ENCODE measurements at regions not wholly inside any gene's neighbourhood (a gene's known extent, or its start where the extent isn't known, plus 50 kb on each side); places are given as distances from the start of the nearest gene placed in this dataset.
A peak's percentile ranks its signal among the peaks of the same experiment; 100 is the strongest.

DNA sequence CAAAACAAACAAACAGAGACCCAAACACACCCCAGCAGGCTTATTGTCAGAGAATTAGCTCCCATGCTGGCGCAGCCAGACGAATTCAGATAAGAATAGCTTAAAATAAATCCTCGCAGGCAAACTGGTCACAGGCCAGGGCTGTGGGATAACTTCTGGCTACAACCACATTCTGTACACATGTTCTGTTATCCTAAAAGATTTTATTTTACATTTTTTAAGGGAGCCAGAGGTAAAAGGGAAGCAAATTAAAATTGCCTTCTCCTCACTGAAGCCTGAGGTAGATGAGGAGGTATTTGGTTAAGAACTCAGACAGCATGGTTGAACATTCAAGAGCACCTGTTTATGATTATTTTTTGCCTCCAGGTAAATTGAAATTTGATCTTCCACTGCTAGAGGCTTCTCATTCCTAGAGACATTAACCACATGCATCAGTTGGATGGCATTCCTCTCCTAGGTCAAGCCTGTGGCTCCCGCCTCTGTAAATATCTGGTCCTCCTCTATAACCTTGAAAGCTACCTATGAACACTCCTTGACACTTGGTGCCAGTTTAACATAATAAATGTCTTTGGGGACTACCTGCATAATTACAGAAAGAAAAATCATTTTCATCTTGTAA, 190.3 kb downstream of the SATB1 start:
- 63% methylated on average over 4 of the region's 4 CpGs for WGBS (ENCODE audit: missing lambda C conversion rate)
- POLR2A ChIA-PET, result no interaction called here
- Histone ChIP-seq H3K27ac (no peak overlapping the region), H3K9me3 (no peaks in the 10 kb centered on the region), H3K4me3 (no peak overlapping the region), H3K4me2 (no peak overlapping the region), H3K4me1 (no peaks in the 10 kb centered on the region)
- DNase-seq (ENCODE audit: low read depth in 1 of 2, low spot score in 1 of 2) (no peak), FAIRE-seq (no peak), ATAC-seq (no peak)
- TF ChIP-seq ESRRA (IDR thresholded peaks at IDR 0.05; ENCODE audit: borderline replicate concordance, low read length) (no peak), NPAS2 (CRISPR knock-in tag; IDR thresholded peaks at IDR 0.05; ENCODE audit: borderline replicate concordance) (no peak), TFCP2L1 (CRISPR knock-in tag; IDR thresholded peaks at IDR 0.05) (no peak), JUN (IDR thresholded peaks at IDR 0.05) (no peak), RARB (CRISPR knock-in tag; IDR thresholded peaks at IDR 0.05) (no peak), FOSL2 (IDR thresholded peaks at IDR 0.05) (no peak), FOSL2 (CRISPR knock-in tag; IDR thresholded peaks at IDR 0.05) (no peak), ZNF302 (CRISPR knock-in tag; IDR thresholded peaks at IDR 0.05) (no peak), TP53 (CRISPR knock-in tag; IDR thresholded peaks at IDR 0.05) (no peak), RFX5 (IDR thresholded peaks at IDR 0.05) (no peak), HEYL (CRISPR knock-in tag; IDR thresholded peaks at IDR 0.05) (no peak), EHMT2 (IDR thresholded peaks at IDR 0.05; ENCODE audit: low read depth) (no peak)
- TF ChIP-seq, protein P1, sequence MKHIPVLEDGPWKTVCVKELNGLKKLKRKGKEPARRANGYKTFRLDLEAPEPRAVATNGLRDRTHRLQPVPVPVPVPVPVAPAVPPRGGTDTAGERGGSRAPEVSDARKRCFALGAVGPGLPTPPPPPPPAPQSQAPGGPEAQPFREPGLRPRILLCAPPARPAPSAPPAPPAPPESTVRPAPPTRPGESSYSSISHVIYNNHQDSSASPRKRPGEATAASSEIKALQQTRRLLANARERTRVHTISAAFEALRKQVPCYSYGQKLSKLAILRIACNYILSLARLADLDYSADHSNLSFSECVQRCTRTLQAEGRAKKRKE (CRISPR knock-in tag; IDR thresholded peaks at IDR 0.05; ENCODE audit: low read depth), result no peak
- TF ChIP-seq, protein P2, sequence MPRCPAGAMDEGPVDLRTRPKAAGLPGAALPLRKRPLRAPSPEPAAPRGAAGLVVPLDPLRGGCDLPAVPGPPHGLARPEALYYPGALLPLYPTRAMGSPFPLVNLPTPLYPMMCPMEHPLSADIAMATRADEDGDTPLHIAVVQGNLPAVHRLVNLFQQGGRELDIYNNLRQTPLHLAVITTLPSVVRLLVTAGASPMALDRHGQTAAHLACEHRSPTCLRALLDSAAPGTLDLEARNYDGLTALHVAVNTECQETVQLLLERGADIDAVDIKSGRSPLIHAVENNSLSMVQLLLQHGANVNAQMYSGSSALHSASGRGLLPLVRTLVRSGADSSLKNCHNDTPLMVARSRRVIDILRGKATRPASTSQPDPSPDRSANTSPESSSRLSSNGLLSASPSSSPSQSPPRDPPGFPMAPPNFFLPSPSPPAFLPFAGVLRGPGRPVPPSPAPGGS (IDR thresholded peaks at IDR 0.05), result no peak
- TF ChIP-seq, protein P3, sequence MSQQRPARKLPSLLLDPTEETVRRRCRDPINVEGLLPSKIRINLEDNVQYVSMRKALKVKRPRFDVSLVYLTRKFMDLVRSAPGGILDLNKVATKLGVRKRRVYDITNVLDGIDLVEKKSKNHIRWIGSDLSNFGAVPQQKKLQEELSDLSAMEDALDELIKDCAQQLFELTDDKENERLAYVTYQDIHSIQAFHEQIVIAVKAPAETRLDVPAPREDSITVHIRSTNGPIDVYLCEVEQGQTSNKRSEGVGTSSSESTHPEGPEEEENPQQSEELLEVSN (IDR thresholded peaks at IDR 0.05; ENCODE audit: borderline replicate concordance, low read depth), result no peak
- TF ChIP-seq, protein P4, sequence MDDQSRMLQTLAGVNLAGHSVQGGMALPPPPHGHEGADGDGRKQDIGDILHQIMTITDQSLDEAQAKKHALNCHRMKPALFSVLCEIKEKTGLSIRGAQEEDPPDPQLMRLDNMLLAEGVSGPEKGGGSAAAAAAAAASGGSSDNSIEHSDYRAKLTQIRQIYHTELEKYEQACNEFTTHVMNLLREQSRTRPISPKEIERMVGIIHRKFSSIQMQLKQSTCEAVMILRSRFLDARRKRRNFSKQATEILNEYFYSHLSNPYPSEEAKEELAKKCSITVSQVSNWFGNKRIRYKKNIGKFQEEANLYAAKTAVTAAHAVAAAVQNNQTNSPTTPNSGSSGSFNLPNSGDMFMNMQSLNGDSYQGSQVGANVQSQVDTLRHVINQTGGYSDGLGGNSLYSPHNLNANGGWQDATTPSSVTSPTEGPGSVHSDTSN (IDR thresholded peaks at IDR 0.05), result no peak
- CTCF ChIA-PET, result interaction anchor here (0.7 kb wide), 1 partner anchor 195 kb away, joined by 3 read pairs; no protein-coding TSS in a partner anchor

DNA sequence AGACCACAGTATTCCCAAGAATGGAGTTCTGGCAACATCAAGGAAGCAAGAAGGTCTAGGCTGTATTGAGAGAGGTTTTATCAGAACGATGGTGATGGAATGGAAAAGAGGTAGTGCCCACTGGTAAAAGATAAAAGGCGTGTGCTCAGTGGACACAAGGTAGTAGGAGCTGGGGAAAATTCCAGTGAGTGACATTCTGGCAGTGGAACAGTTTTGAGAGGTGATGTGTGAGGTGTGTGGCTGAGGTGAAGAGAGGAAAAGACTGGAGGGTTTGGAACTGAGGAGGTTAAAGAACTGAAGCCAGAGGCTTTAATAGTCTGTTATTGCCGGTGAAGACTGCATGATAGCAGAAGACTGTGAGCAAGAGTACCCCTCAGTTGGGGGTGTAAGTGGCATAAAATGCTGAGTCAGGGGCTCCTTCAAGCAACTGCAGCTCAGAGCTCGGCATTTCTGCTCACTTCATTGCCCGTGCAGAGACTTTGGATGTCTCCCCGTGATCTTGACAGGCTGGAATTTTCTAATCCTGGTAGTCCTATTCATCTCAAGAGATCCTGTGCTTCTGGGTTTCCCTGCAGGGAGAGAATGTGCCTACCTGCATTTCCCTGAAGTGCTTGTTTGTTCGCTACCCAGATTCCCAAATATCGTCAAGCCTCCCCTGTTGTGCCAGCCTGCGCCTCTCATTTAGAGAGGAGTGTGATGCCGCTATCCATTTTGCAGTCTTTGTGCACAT, 191.0 kb downstream of the SATB1 start:
- ATAC-seq, result no peak
- CTCF ChIA-PET, result no interaction called here
- POLR2A ChIA-PET, result no interaction called here
- Histone ChIP-seq H3K9me3 (no peaks in the 10 kb centered on the region), H3K4me1 (no peaks in the 10 kb centered on the region), H3K4me2 (no peak overlapping the region), H3K27ac (no peak overlapping the region), H3K4me3 (no peak overlapping the region)
- FAIRE-seq, result no peak
- no peak for DNase-seq (ENCODE audit: low read depth in 1 of 2, low spot score in 1 of 2)
- TF ChIP-seq MAFK (IDR thresholded peaks at IDR 0.05; ENCODE audit: partially characterized antibody), result peak; percentile 75
- TF ChIP-seq NR3C1 (IDR thresholded peaks at IDR 0.05), result no peak
- TF ChIP-seq, protein P1 (CRISPR knock-in tag; IDR thresholded peaks at IDR 0.05; ENCODE audit: low read depth), result no peak
- TF ChIP-seq HOXA7 (CRISPR knock-in tag; IDR thresholded peaks at IDR 0.05), result no peak
- WGBS (ENCODE audit: missing lambda C conversion rate), result 48% methylated on average over 10 of the region's 10 CpGs

All from A549 (cell line).